Mucosa of rectum (tissue), 2 donors: ENCODE measurements at regions not wholly inside any gene's neighbourhood (a gene's known extent, or its start where the extent isn't known, plus 50 kb on each side); places are given as distances from the start of the nearest gene placed in this dataset.
"Not testable (repeated sequence)": the region's sequence is repeated elsewhere in the genome, so short reads cannot be mapped to it uniquely, and the experiment has no call there.

Source experiments
- H3K27ac ChIP-seq, 2 donors: one replicate each; pipeline ENCODE4 v1.7.0; 2013; ENCODE audit warnings: inconsistent platforms in 2 of 2, low read depth in 2 of 2, low read length in 2 of 2
- H3K27me3 ChIP-seq, 2 donors: one replicate each; pipeline ENCODE4 v1.7.0; 2013; ENCODE audit warnings: low read length in 2 of 2; ENCODE audit not compliant: control insufficient read depth in 2 of 2, insufficient read depth in 2 of 2
- H3K36me3 ChIP-seq, 2 donors: one replicate each; pipeline ENCODE4 v1.7.0; 2013; ENCODE audit warnings: low read length in 2 of 2; ENCODE audit not compliant: control insufficient read depth in 2 of 2, insufficient read depth in 2 of 2
- H3K4me1 ChIP-seq, 2 donors: one replicate each; pipeline ENCODE4 v1.7.0; 2013; ENCODE audit warnings: low read length in 2 of 2, mild to moderate bottlenecking in 1 of 2; ENCODE audit not compliant: control insufficient read depth in 2 of 2, insufficient read depth in 2 of 2
- H3K4me3 ChIP-seq, 2 donors: one replicate each; pipeline ENCODE4 v1.7.0; 2013; ENCODE audit warnings: low read length in 2 of 2
- H3K9ac ChIP-seq, 2 donors: one replicate each; pipeline ENCODE4 v1.7.0; 2013; ENCODE audit warnings: low read length in 2 of 2, low read depth in 1 of 2, mild to moderate bottlenecking in 1 of 2
- H3K9me3 ChIP-seq, 2 donors: one replicate each; pipeline ENCODE4 v1.7.0; 2013; ENCODE audit warnings: low read length in 2 of 2; ENCODE audit not compliant: control insufficient read depth in 2 of 2
- donor health status: healthy.
- donor health status: Normal muscosa, but diverticular disease.

DNA sequence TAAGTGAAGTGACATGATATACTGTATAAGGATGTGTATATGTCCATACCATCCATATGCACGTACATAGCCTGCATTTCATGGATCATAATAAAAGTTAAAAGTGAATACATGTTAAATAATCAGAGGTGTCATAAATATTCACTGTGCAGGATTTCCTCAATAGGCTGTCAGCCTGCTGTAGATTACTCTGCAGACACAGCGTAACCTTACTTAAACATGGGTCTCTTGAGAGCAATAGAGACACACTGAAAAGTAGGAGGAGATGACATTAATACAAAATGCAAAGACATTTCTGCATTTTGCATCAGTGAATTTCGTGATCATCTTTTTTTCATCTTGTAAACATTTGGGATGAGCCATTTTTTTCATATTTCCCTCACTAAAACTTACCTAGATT, 955.2 kb upstream of the DIAPH2 start:
- no peaks in the 10 kb centered on the region for H3K4me1 ChIP-seq

DNA sequence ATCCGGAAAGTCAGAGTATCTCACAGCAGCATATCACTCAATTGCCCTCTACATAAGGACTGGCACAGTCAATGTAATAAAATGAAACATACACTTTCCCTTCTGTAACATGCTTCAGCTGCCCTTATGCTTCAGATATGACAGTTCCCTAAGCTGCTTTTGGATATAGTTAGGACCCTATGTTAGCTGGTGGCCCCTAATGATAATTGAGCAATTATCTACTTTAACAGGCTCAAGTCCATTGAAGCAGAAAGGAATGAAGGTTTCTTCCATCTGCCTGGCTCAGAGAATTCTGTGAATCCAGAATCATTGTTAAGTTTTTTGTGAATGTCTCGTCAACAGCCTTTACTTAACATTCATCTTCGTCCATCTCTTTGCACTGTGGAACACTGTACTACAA, 951.2 kb upstream of the DIAPH2 start:
- no peak overlapping the region for H3K27ac ChIP-seq

More for the DNA sequence above, 955.2 kb upstream of the DIAPH2 start:
- H3K9ac ChIP-seq, result no peak overlapping the region
- H3K27me3 ChIP-seq, result no peaks in the 10 kb centered on the region
- no peak overlapping the region for H3K4me3 ChIP-seq
- no peaks in the 10 kb centered on the region for H3K9me3 ChIP-seq
- H3K27ac ChIP-seq, result no peak overlapping the region
- H3K36me3 ChIP-seq, result no peaks in the 10 kb centered on the region

DNA sequence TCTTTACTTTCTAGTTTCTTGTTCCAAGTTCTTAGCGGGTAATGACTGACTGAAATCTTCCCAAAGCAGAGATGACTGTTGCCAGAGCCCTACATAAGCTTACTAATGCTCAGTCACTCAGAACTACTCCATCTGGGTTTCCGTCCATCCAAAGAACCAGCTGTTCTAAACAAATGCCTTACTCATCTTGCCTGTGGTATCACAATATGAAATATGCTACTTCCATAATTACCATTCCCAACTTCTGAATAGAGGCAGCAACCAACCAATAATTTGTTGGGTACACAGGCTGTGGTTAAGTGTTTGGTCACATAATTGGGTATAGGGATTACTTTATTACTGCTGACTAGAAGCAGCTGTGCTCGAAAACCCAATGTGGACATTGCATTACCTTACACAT, 930.2 kb upstream of the DIAPH2 start:
- Histone ChIP-seq H3K9ac (no peak overlapping the region), H3K4me1 (no peaks in the 10 kb centered on the region), H3K9me3 (no peaks in the 10 kb centered on the region), H3K27me3 (no peaks in the 10 kb centered on the region), H3K27ac (no peak overlapping the region), H3K4me3 (no peak overlapping the region), H3K36me3 (no peaks in the 10 kb centered on the region)

More for the DNA sequence above, 951.2 kb upstream of the DIAPH2 start:
- H3K9me3 ChIP-seq, result no peaks in the 10 kb centered on the region
- H3K9ac ChIP-seq, result no peak overlapping the region
- H3K4me1 ChIP-seq, result no peaks in the 10 kb centered on the region
- H3K27me3 ChIP-seq, result no peaks in the 10 kb centered on the region
- no peaks in the 10 kb centered on the region for H3K36me3 ChIP-seq
- no peak overlapping the region for H3K4me3 ChIP-seq

DNA sequence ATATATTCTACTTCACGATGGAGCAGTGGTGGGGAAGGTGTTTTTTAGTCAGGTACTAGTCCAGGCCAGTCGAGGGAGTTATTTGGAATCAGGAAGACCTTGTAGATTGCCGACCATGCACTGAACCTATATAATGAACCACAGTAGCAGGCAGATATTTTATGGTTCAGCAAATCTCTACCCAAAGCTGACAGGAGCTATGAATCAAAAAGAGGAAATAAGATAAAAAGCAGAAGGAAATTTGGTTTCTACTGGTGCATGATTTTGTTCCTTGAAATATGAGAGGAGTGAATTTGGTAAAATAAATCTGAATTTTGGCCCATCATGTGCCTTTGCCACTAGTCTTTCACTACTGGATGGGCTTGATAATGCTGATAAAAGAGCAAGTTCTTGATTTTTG, 924.3 kb upstream of the DIAPH2 start:
- Histone ChIP-seq H3K9me3 (no peaks in the 10 kb centered on the region), H3K36me3 (no peaks in the 10 kb centered on the region), H3K4me3 (no peak overlapping the region), H3K27ac (no peak overlapping the region), H3K27me3 (no peaks in the 10 kb centered on the region), H3K9ac (no peak overlapping the region), H3K4me1 (no peaks in the 10 kb centered on the region)

DNA sequence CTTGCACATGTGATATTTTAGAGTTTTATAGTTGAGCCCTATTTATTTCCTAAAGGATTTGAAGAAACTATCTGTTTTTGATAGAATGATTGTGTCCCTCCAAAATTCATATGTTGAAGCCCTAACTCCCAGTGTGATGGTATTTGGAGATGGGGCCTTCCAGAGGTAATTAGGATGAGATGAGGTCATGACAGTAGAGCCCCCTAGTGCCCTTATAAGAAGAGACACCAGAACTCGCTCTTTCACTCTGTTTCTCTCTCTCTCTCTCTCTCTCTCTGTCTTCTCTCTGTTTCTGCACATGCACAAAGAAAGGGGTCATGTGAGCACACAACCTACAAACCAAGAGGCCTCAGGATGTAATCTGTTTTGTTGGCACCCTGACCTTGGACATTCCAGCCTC, 921.9 kb upstream of the DIAPH2 start:
- H3K9me3 ChIP-seq, result no peaks in the 10 kb centered on the region
- H3K27ac ChIP-seq, result no peak overlapping the region
- no peaks in the 10 kb centered on the region for H3K36me3 ChIP-seq
- no peak overlapping the region for H3K4me3 ChIP-seq
- H3K27me3 ChIP-seq, result no peaks in the 10 kb centered on the region
- no peak overlapping the region for H3K9ac ChIP-seq
- H3K4me1 ChIP-seq, result no peaks in the 10 kb centered on the region

DNA sequence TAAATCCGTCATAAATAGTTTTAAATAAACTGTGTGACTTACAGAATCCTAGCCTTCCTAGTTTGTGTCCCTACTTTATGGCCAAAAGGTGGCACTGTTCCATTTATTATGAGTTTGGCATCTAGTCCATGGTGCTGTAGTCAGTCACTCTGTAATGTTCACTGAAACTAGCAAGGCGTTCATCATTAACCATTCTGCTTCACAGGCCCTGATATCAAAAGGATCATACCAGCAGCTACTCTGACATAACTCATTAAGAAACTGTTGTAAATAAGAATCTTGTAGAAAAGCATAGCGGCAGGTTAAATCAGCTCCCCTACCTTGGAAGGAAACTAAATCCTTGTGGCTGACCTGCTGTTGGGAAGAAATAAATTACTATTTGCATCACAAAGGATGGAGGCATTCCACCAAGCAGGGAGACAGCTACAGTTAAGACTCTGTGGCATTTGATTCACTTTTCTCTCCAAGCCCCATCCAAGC, 919.6 kb upstream of the DIAPH2 start:
- no peak overlapping the region for H3K27ac ChIP-seq
- H3K4me1 ChIP-seq, result no peaks in the 10 kb centered on the region
- no peaks in the 10 kb centered on the region for H3K27me3 ChIP-seq
- no peaks in the 10 kb centered on the region for H3K9me3 ChIP-seq
- H3K9ac ChIP-seq, result no peak overlapping the region
- H3K36me3 ChIP-seq, result no peaks in the 10 kb centered on the region
- H3K4me3 ChIP-seq, result no peak overlapping the region

DNA sequence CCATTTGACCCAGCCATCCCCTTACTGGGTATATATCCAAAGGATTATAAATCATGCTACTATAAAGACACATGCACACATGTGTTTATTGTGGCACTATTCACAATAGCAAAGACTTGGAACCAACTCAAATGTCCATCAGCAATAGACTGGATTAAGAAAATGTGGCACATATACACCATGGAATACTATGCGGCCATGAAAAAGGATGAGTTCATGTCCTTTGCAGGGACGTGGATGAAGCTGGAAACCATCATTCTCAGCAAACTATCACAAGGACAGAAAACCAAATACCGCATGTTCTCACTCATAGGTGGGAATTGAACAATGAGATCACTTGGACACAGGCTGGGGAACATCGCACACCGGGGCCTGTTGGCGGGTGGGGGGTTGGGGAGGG, 913.4 kb upstream of the DIAPH2 start:
- not testable (repeated sequence) for H3K27me3 ChIP-seq, H3K4me3 ChIP-seq

DNA sequence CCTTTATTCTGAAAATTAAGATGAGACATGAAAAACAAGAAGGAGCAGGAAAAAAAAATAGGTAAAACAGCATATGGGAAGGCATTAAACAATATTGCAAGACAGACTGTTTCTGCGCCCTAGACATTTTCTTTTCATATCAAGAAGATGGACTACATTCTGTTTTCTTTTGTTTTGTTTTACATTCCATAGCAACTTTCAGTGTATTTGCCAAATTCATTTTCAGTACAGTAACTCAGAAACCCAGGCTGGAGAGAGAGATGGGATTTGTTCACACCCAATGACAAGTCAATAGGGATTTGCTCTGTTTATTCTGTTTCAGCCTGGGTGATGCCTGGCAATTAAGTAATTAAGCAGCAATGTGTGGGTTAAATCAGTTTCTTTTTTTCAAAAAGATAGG, 892.8 kb upstream of the DIAPH2 start:
- H3K4me3 ChIP-seq, result no peak overlapping the region
- H3K9ac ChIP-seq, result no peak overlapping the region
- H3K36me3 ChIP-seq, result no peaks in the 10 kb centered on the region
- H3K9me3 ChIP-seq, result no peaks in the 10 kb centered on the region
- H3K27me3 ChIP-seq, result no peaks in the 10 kb centered on the region
- no peak overlapping the region for H3K27ac ChIP-seq
- no peaks in the 10 kb centered on the region for H3K4me1 ChIP-seq

More for the DNA sequence above, 913.4 kb upstream of the DIAPH2 start:
- not testable (repeated sequence) for H3K9ac ChIP-seq, H3K36me3 ChIP-seq, H3K4me1 ChIP-seq, H3K9me3 ChIP-seq, H3K27ac ChIP-seq

DNA sequence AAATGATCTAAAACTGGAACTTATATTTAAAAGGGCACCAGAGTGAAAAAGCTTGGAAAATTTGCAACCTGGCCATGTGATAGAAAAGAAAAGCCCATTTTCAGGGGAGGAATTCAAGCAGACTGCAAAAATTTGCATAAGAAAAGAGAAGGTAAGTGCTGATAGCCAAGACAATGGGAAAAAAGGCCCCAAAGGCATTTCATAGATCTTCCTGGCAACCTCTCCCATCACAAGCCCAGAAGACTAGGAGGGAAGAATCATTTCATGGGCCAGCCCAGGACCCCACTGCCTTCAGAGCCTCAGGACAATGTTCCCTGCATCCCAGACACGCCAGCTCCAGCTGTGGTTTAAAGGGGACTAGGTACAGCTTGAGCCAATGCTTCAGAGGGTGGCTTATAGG, 887.3 kb upstream of the DIAPH2 start:
- Histone ChIP-seq H3K36me3 (no peaks in the 10 kb centered on the region), H3K9me3 (no peaks in the 10 kb centered on the region), H3K9ac (no peak overlapping the region), H3K27me3 (peaks cover 0 to 3% of the 10 kb centered on the region in 2 donors), H3K4me3 (no peak overlapping the region), H3K4me1 (no peaks in the 10 kb centered on the region), H3K27ac (no peak overlapping the region)

DNA sequence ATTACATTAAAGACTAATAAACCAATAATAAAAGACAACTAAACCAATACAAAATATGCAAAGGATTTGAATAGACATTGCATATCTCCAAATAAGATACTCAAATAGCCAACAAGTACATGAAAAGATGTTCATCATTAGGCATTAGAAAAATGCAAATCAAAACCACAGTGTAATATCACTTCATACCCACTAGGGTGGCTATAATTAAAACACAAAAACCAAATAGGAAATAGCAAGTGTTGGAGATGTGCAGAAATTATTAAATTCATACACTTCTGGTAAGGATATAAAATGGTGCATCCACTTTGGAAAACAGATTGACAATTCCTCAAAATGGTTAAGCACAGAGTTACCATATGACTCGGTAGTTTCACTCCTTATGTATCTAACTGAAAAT, 860.8 kb upstream of the DIAPH2 start:
- no peak overlapping the region for H3K27ac ChIP-seq
- H3K4me3 ChIP-seq, result no peak overlapping the region
- no peaks in the 10 kb centered on the region for H3K36me3 ChIP-seq
- H3K27me3 ChIP-seq, result no peaks in the 10 kb centered on the region
- no peaks in the 10 kb centered on the region for H3K4me1 ChIP-seq
- H3K9ac ChIP-seq, result no peak overlapping the region
- H3K9me3 ChIP-seq, result no peaks in the 10 kb centered on the region

DNA sequence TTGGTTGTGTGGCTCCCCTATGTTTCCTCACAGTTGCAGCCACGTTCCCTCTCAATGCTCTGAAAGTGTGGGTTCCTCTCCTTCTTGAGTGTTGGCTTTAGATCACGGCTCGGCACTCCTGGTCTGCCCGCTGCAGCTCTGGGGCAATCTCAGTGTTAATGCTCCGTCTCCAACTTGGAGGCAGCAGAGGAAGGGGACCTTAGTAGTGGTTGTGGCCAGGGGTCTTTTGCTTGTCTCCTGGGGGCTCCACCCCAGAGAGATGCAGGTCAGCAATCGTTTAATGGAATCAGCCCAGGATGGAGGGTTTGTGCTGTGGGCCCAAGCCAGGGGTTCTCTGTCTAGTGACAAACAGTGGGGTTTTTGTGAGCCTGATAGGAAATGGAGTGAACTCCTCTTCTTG, 849.4 kb upstream of the DIAPH2 start:
- Histone ChIP-seq H3K4me3 (no peak overlapping the region), H3K4me1 (no peaks in the 10 kb centered on the region), H3K9ac (no peak overlapping the region)

More for the DNA sequence above, 849.4 kb upstream of the DIAPH2 start:
- no peaks in the 10 kb centered on the region for H3K9me3 ChIP-seq
- H3K27ac ChIP-seq, result no peak overlapping the region
- no peaks in the 10 kb centered on the region for H3K36me3 ChIP-seq
- no peaks in the 10 kb centered on the region for H3K27me3 ChIP-seq
